Activated T-helper 2 cell treated with anti-CD3 and anti-CD28 coated beads, Interferon-gamma antibody, Interleukin-2, Interleukin-4, amounts not matched to agents 10 μg/mL and 5 μg/mL and 100 μg/mL, durations not matched to agents 14 hours and 24 hours and 36 hours (primary cell): ENCODE measurements at regions not wholly inside any gene's neighbourhood (a gene's known extent, or its start where the extent isn't known, plus 50 kb on each side); places are given as distances from the start of the nearest gene placed in this dataset.
"Not testable (repeated sequence)": the region's sequence is repeated elsewhere in the genome, so short reads cannot be mapped to it uniquely, and the experiment has no call there.

ENCODE experiments used
- DNase-seq: peaks from one replicate; pipeline ENCODE4 v3.0.0; 2021; ENCODE audit warnings: low spot score
- H3K27ac Mint-ChIP-seq: one replicate; pipeline ENCODE4 v1.8.0; 2021; ENCODE audit warnings: mixed read lengths
- H3K27me3 Mint-ChIP-seq: one replicate; pipeline ENCODE4 v1.8.0; 2021; ENCODE audit warnings: low read depth, mixed read lengths
- H3K36me3 Mint-ChIP-seq: one replicate; pipeline ENCODE4 v1.8.0; 2021; ENCODE audit warnings: low read depth, mixed read lengths
- H3K4me1 Mint-ChIP-seq: one replicate; pipeline ENCODE4 v1.8.0; 2021; ENCODE audit warnings: low read depth, mixed read lengths
- H3K4me3 Mint-ChIP-seq: one replicate; pipeline ENCODE4 v1.8.0; 2021; ENCODE audit warnings: low read depth, mild to moderate bottlenecking, moderate library complexity, mixed read lengths
- H3K9me3 Mint-ChIP-seq: one replicate; pipeline ENCODE4 v1.8.0; 2021; ENCODE audit warnings: mixed read lengths
- intact Hi-C: fragments of 100-400 bp; cut with micrococcal nuclease; formaldehyde crosslinking; loops from one replicate; pipeline ENCODE4 v1.15.1; 2023

- Mint-ChIP-seq H3K4me3 (no peak overlapping the region), H3K9me3 (peaks cover 15% of the 10 kb centered on the region), H3K27ac (no peak overlapping the region), H3K4me1 (no peaks in the 10 kb centered on the region), H3K27me3 (no peaks in the 10 kb centered on the region), H3K36me3 (no peaks in the 10 kb centered on the region)
- no peak for DNase-seq
- intact Hi-C loops, result no loop called here
Measured at GRCh38 chr12:16785953-16786352, 180.0 kb upstream of the LMO3 start.

DNA sequence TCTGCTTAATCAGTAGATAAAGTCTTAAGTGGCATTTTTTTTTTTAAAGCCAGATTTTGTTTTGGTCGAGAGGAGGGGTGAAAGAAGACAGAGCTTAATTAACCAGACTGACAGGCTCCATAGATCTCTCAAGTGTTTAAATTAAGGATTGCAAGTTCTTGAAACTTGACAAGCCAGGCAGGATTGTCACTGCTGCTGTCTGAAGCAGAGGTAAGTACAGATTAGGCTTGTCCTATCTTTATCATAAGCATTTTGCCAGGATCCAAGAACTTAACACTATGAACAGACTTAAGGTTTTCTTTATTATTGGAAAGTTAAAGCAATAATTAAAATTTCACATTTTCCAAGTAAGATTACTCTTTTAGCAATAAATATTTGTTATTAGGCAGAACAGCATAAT lies 179.6 kb upstream of the LMO3 start:
- intact Hi-C loops, result no loop called here
- DNase-seq, result no peak
- H3K27me3 Mint-ChIP-seq, result no peaks in the 10 kb centered on the region
- H3K36me3 Mint-ChIP-seq, result no peaks in the 10 kb centered on the region
- H3K27ac Mint-ChIP-seq, result no peak overlapping the region
- no peaks in the 10 kb centered on the region for H3K4me1 Mint-ChIP-seq
- no peak overlapping the region for H3K4me3 Mint-ChIP-seq
- H3K9me3 Mint-ChIP-seq, result peaks cover 13% of the 10 kb centered on the region

DNA sequence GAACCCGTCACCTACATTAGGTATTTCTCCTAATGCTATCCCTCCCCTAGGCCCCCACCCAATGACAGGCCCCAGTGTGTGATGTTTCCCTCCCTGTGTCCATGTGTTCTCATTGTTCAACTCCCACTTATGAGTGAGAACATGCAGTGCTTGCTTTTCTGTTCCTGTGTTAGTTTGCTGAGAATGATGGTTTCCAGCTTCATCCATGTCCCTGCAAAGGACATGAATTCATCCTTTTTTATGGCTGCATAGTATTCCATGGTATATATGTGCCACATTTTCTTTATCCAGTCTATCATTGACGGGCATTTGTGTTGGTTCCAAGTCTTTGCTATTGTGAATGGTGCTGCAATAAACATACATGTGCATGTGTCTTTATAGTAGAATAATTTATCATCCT lies 163.2 kb upstream of the LMO3 start:
- H3K27me3 Mint-ChIP-seq, result not testable (repeated sequence)

DNA sequence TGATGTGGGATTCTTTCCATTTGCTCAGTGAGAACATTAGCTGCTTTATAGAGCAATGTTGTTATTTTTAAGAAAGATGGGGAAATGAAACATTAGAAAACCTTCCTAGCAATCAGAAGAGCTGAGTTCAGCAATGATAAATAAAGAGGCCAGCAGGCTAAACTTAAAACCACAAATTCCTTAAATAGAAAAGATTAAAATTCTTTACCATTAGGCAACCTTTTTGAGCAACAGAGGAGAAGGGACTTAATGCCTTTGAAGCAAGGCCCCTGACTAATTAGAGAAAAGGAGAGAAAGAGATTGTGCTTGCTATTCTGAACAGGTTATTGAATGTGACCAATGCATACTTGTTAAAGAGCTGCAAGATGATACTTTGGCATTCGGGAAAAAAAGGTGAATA lies 160.8 kb upstream of the LMO3 start:
- DNase-seq, result no peak
- Mint-ChIP-seq H3K4me1 (no peaks in the 10 kb centered on the region), H3K27ac (no peak overlapping the region), H3K4me3 (no peak overlapping the region), H3K27me3 (no peaks in the 10 kb centered on the region), H3K36me3 (no peaks in the 10 kb centered on the region), H3K9me3 (peaks cover 62% of the 10 kb centered on the region)
- intact Hi-C loops, result no loop called here

More for the DNA sequence above, 163.2 kb upstream of the LMO3 start:
- H3K4me3 Mint-ChIP-seq, H3K27ac Mint-ChIP-seq, H3K4me1 Mint-ChIP-seq, DNase-seq, intact Hi-C loops, H3K36me3 Mint-ChIP-seq: not testable (repeated sequence)
- peaks cover 62% of the 10 kb centered on the region for H3K9me3 Mint-ChIP-seq

- no peaks in the 10 kb centered on the region for H3K27me3 Mint-ChIP-seq
- H3K4me1 Mint-ChIP-seq, result no peaks in the 10 kb centered on the region
- no peak overlapping the region for H3K27ac Mint-ChIP-seq
- DNase-seq, result no peak
- H3K9me3 Mint-ChIP-seq, result peaks cover 46% of the 10 kb centered on the region
- intact Hi-C loops, result no loop called here
- H3K36me3 Mint-ChIP-seq, result no peaks in the 10 kb centered on the region
- H3K4me3 Mint-ChIP-seq, result no peak overlapping the region
Measured at GRCh38 chr12:16763901-16764300, 157.9 kb upstream of the LMO3 start.

DNA sequence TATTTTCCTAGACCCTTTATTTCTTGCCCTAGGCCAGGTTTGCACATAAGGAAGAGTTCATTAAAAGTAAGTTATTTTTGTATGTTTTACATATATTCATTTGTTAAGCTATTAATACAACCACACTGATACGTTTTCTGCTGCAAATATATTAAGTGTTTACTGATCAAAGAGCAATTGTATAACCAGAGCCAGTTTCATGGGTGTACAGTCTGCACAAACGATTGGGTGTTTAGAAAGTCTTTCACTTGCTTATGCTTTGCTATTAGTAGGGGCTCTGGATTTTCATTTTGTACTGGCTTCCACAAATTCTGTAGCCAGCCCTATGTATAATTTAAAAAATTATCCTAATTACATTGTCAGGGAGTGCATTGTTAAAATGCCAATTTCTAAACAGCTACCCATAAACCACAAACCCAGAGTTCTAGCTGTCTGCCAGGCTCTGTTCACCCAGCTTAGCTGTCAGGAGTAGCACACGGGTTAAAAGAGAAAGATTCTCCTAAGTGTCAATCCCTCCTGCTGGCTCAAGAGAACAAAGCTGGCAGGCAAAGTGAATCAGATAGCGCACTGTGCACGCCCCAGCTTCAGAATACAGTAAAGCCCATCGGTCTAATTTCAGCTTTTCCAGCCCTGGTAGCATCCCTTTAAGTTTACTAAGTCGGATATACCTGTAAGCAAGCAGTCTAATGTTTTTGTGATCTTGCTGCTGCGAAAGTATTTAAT lies 151.0 kb upstream of the LMO3 start:
- intact Hi-C loops, result no loop called here
- H3K9me3 Mint-ChIP-seq, result peaks cover 18% of the 10 kb centered on the region
- H3K36me3 Mint-ChIP-seq, result no peaks in the 10 kb centered on the region
- no peak overlapping the region for H3K27ac Mint-ChIP-seq
- H3K4me1 Mint-ChIP-seq, result no peaks in the 10 kb centered on the region
- no peak overlapping the region for H3K4me3 Mint-ChIP-seq
- no peaks in the 10 kb centered on the region for H3K27me3 Mint-ChIP-seq
- DNase-seq, result no peak

- no peak for DNase-seq
- H3K27ac Mint-ChIP-seq, result no peak overlapping the region
- H3K27me3 Mint-ChIP-seq, result no peaks in the 10 kb centered on the region
- H3K36me3 Mint-ChIP-seq, result no peaks in the 10 kb centered on the region
- intact Hi-C loops, result no loop called here
- peaks cover 19% of the 10 kb centered on the region for H3K9me3 Mint-ChIP-seq
- no peaks in the 10 kb centered on the region for H3K4me1 Mint-ChIP-seq
- no peak overlapping the region for H3K4me3 Mint-ChIP-seq
Measured at GRCh38 chr12:16730772-16731171, 124.8 kb upstream of the LMO3 start.

DNA sequence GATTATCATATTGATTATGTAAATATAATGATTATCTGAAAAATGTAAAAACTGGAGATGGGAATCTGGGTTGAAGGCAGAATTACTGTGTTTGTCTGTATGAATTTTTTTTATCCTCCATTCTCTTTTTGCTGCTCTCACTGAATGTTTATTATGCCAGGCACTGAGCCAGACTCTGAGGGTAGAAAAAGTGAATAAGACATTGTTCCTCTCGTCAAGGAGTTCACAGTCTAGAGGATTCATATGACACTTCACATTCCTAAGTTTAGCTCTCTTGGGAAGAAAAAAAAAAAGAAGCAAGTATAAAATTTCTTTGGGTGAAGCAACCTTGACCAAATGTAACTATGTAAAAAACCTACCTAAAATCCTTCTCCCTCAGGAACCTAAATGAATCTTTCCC lies 120.9 kb upstream of the LMO3 start:
- H3K4me1 Mint-ChIP-seq, result no peaks in the 10 kb centered on the region
- H3K4me3 Mint-ChIP-seq, result no peak overlapping the region
- no peak for DNase-seq
- H3K9me3 Mint-ChIP-seq, result peaks cover 22% of the 10 kb centered on the region
- H3K27ac Mint-ChIP-seq, result no peak overlapping the region
- intact Hi-C loops, result no loop called here
- no peaks in the 10 kb centered on the region for H3K36me3 Mint-ChIP-seq
- no peaks in the 10 kb centered on the region for H3K27me3 Mint-ChIP-seq

- no peak for DNase-seq
- intact Hi-C loops, result no loop called here
- Mint-ChIP-seq H3K4me1 (no peaks in the 10 kb centered on the region), H3K27ac (no peak overlapping the region), H3K36me3 (no peaks in the 10 kb centered on the region), H3K4me3 (no peak overlapping the region), H3K9me3 (peaks cover 12% of the 10 kb centered on the region), H3K27me3 (no peaks in the 10 kb centered on the region)
Measured at GRCh38 chr12:16719713-16720416, 113.9 kb upstream of the LMO3 start.

- Mint-ChIP-seq H3K27ac (no peak overlapping the region), H3K36me3 (no peaks in the 10 kb centered on the region), H3K27me3 (no peaks in the 10 kb centered on the region), H3K4me1 (no peaks in the 10 kb centered on the region), H3K9me3 (peaks cover 21% of the 10 kb centered on the region), H3K4me3 (no peak overlapping the region)
- intact Hi-C loops, result no loop called here
- no peak for DNase-seq
Measured at GRCh38 chr12:16716928-16717327, 111.0 kb upstream of the LMO3 start.

DNA sequence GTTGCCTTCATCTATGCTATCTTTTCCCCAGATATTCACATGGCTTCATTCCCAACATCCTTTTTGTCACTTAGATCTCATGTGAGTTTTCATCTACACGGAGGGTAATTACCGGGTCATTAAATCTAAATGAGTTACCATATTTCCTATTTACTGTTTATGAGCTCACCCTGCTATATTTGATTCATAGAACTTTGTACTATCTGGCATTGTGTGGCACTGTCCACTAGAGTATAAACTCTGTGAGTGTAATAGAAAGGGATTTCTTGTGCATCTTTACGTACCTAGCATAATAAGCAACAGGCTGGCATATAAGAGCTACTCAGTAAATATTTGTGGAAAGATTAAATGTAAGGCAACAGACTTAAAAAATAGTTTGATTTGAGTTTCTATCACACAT lies 86.1 kb upstream of the LMO3 start:
- DNase-seq, result no peak
- Mint-ChIP-seq H3K4me3 (no peak overlapping the region), H3K9me3 (peaks cover 38% of the 10 kb centered on the region), H3K36me3 (no peaks in the 10 kb centered on the region), H3K27ac (no peak overlapping the region), H3K27me3 (no peaks in the 10 kb centered on the region), H3K4me1 (no peaks in the 10 kb centered on the region)
- intact Hi-C loops, result no loop called here

- intact Hi-C loops, result no loop called here
Measured at GRCh38 chr12:16691624-16692023, 85.7 kb upstream of the LMO3 start.

GRCh38 chr12:16688200-16688599 lies 82.2 kb upstream of the LMO3 start:
- no peak for DNase-seq
- H3K27ac Mint-ChIP-seq, result no peak overlapping the region
- peaks cover 18% of the 10 kb centered on the region for H3K9me3 Mint-ChIP-seq
- H3K27me3 Mint-ChIP-seq, result no peaks in the 10 kb centered on the region
- H3K36me3 Mint-ChIP-seq, result no peaks in the 10 kb centered on the region
- intact Hi-C loops, result no loop called here
- no peak overlapping the region for H3K4me3 Mint-ChIP-seq
- H3K4me1 Mint-ChIP-seq, result no peaks in the 10 kb centered on the region

More at GRCh38 chr12:16691624-16692023, 85.7 kb upstream of the LMO3 start:
- Mint-ChIP-seq H3K9me3 (peaks cover 33% of the 10 kb centered on the region), H3K27me3 (no peaks in the 10 kb centered on the region), H3K4me1 (no peaks in the 10 kb centered on the region), H3K27ac (no peak overlapping the region), H3K36me3 (no peaks in the 10 kb centered on the region), H3K4me3 (no peak overlapping the region)
- no peak for DNase-seq
